Suppressor macrophage (primary cell): ENCODE measurements at regions not wholly inside any gene's neighbourhood (a gene's known extent, or its start where the extent isn't known, plus 50 kb on each side); places are given as distances from the start of the nearest gene placed in this dataset.

ENCODE experiments used
- DNase-seq, 4 experiments: peaks; one replicate each; pipeline ENCODE4 v3.0.0-alpha.2; 2020 to 2022

DNA sequence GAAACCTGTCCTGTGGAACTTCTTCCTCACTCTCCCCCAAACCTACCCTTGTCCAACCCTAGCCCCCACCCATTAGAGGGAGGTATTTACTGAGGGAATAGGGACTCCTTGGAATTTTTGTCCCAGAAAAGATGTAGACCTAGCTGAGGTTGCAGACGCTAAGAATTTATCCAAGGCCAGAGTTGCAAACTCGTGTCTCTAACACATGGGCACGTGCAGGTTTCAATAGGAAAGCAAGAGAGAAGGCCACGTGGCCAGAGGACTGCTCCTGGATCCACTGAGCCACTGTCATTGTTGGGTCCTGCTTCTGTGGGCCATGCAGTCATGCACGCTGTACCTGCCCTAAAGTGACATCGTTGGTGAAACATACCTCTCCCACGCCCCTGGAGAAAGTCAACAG, 243.4 kb upstream of the KCNG1 start:
- DNase-seq = no peak

DNA sequence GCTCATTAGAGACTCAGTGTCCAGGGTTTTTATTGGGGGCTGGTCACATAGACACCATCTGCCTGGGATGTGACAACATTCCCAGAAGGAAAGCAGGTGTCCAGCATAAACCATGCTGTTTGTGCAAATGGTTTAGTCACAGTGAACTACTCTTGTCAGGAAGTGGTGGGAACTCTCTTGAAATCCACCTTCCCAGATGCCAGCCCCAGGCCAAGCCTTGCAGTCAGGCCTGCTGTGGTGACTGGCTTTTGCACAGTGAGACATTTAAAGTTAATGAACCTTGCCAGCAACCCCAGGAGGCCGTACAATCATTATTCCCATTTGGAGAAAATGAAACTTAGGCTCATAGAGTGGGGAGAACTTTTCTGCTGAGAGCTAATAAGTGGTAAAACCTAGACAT, 242.5 kb upstream of the KCNG1 start:
- DNase-seq = no peak

DNA sequence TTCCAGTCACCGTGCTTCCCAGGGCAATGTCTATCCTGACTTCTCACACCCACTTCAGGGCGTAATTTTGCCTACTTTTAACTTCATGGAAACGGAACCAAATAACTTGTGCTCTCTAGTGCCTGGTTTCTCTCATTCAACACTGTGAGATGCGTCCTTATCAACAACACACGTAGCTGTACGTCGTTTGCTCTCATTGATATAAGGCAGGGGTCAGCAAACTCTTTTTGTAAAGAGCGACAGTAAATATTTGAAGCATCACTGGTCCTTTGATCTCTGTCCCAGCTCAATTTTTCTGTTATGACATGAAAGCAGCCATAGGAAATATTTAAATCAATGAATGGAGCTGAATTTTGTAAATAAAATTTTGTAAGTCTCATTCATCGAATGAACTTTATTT, 239.3 kb upstream of the KCNG1 start:
- DNase-seq = no peak

DNA sequence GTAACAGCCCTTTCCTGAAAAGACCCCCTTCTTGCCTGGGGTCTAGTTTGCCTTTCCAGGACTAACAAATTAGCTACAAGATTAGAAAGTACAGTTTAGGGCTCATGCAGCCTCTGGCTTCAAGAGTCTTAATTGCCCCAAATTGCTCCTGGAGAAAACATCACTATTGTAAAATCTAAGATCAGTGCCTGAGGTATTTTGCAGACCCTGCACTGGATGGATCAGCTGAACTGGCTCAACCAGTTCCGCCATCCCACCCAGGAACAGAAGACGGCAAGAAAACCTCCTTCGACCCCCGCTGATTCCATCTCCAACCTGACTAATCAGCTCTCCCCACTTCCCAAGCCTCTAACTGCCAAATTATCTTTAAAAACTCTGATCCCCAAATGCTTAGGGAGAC, 236.5 kb upstream of the KCNG1 start:
- no peak for DNase-seq

DNA sequence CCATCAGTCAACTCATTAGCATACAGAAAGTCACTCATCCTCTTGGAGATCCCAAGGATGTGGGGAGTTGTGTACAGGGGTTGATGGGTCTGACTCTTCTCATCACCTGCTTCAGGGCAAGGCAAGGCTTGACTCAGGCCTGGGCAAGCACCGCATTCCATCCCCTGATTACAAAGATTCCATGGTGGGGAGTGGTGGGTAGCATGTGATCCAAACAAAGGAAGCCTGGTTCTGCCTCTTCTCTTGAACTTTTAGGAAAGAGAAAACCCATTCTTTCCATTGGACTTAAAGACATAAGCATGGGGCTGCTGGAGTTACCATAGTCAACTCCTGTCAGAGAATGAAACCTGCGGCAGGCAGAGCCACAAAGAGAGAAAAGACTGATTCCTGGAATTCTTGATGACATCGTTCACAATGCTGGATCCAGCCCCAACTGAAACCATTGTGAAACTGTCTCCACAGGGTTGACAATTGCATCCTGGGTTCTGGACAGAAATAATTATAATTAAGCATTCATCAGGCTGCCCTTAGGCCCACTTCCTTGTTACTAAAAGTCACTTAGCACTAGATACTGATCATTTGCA, 235.8 kb upstream of the KCNG1 start:
- DNase-seq = no peak

DNA sequence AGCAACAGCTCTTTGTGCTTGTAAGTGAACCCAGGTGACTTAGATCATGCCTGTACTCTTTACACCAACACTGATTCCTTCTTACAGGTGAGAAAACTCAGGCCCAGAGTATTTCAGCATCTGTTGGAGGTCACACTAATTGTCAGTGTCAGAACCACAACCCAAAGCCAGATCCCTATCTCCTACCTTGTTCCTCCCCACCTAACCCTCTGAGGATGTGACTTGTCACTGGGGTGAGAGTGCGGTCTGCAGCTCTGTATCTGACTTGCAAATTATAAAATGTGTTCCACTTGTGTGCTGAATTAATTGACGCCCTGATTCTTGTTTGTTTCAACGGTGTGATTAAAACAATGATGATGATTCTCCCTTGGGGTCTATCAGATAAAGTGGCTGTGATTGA, 232.5 kb upstream of the KCNG1 start:
- no peak for DNase-seq

DNA sequence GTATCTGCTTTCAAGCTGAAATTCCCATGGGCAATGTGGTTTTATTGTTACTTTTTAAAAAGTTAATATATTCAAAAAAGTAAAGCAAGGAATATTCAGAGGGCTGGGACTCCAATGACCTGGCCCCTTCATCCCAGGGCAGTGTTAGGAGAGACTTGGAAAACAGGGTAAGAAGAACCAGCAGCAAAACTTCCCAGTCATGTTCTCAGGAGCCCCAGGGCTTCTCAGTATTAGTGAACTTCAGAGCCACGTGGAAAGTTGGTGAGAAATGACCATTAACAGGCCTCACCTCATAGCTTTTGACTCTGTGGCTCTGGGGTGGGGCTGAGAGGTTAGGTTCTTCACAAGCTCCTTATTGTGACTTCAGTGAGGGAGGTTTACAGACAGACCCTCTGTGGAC, 230.4 kb upstream of the KCNG1 start:
- DNase-seq = no peak

DNA sequence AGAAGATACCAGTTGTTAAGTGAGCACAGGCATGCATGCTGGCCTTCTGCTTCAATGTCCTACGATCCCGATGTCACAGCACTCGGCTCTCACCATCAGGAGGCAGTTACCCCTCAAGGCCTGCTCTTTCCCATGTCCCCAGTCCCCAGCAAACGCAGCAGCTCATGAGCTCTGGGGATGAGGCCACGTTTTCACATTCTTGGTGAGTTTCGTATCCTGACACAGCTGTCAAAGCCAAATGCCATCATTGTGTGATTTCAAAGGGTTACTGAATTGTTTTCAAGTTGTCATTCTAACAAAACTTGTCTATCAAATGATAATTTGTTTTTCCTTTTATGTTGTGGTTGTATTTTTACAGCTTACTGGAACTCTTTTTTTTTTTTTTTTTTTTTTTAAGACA, 226.9 kb upstream of the KCNG1 start:
- no peak for DNase-seq

DNA sequence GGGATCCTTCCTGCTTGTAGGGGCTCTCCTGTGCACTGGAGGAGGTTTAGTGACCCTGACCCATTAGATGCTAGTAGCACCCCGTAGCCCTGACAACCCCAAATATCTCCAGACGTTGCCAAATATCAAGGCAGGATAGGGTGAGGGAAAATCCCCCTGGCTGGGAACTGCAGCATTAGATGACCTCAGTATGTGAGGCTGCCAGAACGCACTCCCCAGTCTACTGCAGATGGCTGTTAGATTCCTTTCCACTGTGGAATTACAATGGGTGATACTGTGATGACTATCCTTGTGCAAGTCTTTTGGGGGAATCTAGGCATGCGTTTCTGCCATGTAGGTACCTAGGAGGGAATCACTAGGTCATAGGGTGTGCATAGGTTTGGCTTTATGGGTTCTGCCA, 226.3 kb upstream of the KCNG1 start:
- DNase-seq = no peak

DNA sequence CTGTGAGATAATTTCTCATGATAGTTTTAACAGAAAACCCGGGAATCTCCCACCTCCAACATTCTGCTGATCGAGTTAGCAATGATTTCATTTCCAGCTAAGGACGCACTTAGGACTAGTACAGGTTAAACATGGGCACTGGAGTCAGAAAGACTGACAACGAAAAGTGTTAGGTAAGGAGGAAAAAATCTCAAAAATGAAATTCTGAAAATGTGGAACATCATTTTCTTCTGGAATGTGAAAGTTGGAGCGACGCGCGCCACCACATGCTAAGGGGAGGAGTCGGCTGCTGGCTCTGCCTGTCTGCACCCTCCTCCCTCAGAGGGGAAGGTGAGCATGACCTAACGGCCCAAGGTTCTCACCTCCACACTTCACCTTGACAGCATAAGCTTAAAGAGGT, 221.6 kb upstream of the KCNG1 start:
- DNase-seq = no peak

DNA sequence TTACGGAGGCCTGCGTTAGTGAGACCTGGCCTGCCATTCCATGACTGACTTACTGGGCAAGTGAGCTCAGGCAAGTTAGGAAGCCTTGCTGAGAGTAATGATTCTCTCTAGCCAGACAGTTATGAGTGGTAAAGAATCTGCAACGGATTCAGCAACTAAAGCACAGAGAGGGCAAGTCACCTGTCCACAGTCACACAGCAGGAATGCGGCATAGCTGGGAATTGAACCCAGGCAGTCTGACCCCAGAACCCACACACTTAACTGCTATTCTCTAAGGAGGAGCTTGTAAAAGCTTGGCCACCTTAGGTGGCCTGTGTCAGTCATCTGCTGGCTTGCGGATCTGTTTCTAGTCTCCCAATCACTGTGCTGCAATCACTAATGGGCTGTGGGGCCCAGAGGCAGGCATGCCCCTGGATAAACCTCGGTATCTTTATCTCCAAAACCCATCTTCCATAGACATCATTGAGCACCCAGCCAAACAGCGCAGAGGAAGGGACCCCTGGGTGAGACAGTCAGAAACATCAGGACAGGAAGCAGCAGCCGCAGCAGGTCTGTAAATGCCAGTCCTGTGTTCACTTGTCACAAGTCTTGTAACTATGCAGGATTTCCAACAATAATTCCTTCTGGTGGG, 215.9 kb upstream of the KCNG1 start:
- DNase-seq = no peak

DNA sequence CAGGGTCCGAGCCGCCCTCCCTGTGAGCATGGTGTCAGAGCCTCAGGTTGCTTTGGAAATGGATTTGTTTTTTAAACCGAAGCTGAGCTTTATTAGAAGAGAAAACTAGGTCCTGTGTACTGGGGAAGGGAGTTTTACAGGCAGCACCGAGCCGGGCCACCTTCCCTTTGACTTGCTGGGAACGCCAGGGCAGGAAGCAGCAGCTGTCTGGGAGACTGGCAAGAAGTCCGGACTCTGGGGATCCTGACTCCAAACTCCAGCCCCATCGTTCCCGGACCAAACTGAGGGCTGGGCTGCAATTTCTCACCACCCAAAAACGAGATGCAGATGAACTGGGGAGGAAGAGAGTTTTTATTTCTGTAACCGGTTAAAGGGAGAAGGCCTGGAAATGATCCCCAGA, 214.9 kb upstream of the KCNG1 start:
- DNase-seq = no peak

DNA sequence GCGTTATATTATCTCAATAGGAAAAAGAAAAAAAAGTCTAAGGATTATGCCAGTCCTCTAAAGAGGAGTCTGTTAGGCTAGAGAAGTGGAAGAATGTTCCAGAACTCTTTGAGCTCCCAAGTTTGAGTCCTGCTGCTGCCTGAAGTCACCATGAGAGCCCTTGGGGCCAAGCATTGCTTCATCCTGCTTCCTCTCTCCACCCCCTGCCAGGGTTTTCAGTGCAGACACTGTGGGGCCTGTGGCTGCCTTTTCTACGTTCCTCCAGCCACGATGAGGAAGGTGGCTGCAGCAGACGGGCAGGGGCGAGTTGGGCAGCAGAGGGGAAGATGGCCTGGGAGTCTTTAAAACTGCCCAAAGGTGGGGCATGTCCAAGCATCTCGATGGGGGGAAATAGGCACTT, 214.4 kb upstream of the KCNG1 start:
- peak; percentile 30 to 71 (median 54) for DNase-seq

DNA sequence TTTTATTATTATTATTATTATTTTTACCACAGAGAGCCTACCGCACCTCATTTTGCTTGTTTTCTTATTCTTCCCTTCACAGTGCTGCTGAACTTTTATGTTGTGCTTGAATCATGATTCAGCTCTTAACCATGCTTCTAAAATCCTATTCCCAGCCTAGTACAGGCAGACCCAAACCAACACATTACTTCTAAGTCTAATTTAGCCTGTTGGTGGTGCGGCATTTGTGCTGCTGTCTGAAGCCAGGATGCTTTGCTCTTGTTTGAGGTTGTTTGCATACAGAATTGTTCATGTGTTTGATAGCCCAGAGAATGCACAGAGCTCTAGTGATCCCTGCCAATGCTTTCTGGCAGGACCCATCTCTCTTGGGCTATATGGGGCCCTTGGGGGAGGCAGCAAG, 213.5 kb upstream of the KCNG1 start:
- no peak for DNase-seq

DNA sequence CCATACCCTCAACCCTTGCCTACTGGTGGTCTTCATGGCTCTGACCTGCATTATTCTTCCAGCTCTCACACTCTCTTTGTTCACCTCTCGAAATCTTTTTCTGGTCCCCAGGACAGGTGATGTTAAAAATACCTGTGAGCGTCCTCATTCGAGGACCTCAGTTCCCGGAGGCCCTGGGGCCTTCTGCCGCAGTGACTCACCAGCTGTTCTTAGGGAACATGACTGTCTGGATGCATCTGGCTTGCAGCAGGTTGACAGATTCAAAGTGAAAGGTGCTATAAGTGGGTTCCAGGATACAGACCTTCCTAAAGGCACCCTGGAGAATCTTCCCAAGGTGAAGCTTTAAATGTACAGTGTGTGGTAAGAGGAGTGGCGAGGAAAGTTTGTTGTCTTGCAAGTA, 210.4 kb upstream of the KCNG1 start:
- DNase-seq = no peak

DNA sequence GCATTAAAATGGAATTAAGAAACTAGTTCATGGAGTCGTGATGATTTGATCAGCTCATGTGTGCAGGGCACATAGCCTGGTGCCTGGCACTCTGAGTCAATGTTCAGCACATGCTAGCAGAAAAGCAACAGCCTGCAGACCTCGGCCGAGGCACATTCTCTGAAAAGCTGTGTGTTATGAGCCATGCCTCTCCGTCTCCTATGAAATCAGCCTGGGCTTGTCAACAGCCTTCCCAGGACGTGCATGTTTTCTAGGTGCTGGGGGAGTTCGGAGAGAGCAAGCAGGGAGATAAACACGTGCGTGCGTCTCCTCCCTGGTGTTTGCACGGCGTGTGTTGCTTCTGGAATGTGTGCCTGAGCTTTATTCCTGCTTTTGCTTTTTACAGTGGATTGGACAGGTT, 207.8 kb upstream of the KCNG1 start:
- DNase-seq = no peak

DNA sequence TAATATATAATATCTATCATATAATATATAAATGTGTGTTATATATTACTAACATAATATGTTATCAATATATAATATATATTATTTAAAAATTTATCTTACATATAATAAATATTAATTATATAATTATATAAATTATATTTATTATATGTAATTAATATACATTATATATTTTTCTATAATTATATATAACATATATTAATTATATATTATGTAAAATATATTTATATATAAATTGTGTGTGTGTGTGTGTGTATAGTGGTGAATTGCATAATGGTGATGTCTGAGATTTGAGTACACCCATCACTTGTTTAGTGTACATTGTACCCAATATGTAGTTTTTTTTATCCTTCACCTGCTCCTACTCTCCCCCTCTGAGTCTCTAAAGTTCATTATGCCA, 205.9 kb upstream of the KCNG1 start:
- DNase-seq = no peak

DNA sequence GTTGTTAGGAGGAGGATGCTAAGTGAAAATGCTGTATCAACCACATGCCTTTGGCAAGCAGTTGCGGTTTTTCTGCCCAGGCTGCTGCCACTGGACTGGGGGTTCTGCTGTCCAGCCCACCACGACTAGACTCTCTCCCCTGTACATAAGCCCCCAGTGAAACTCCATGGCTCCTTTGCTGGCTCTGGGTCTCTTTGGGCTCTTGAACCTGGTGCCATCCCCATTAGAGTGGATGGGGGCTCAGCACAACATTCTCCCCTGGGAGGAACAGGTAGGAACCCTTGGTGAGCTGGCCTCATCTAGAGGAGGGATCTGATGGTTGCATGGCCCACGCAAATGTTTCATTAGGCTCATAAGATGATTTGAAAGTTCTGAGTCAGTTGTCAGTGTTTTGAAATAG, 204.8 kb upstream of the KCNG1 start:
- no peak for DNase-seq

DNA sequence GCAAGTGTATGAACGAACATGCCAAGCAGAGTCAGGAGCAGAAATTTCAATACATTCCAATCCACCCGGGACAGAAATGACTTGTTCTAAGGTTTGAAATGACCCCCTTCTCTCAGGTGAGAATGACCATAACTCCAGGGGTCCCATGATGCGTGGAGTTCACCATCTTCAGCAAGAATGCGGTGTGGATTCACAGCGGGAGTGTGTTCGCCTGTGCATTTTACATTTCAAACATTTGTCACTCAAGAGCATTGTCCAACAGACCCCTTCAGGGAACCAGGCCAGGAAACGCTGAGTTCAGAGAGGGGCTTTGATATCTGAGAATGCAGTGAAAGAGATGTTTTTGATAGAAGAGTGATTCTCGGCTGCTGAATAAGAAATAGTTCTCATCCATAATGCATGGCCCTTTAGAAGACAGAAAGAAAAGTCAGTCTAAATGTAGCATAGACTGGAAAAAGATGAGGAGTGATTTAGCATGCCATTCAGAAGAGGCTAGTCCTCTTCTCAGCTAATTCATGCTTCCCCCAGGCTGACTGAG, 200.3 kb upstream of the KCNG1 start:
- no peak for DNase-seq

DNA sequence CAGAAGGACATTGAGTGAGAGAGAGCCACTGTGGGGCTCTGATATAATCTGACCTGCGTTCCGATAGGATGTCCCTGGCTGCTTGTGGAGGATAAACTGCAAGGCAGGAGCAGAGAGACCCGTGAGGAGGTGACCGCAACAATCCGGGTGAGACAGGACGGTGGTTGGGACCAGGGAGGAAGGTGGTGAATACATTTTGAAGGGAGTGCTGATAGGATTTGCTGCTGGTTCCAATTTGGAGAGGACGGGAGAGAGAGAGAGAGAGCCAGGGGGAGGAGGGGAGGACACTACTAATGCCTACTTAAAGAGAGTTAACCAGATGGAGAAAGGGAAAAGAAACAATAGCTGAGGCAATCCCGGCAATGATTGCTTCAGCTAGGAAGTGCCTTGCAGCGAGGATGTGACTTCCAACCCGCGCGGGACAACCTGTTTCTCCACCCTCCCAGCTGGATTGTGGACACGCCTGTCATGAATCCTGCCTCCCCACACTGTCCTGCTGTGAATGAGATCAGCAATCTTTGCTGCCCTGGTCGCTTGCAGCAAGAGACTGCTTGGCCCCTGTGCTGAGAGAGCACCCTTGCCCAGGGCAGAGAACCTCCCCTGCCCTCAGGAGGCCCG, 199.0 kb upstream of the KCNG1 start:
- DNase-seq = peak; percentile 36 to 77 (median 63)

DNA sequence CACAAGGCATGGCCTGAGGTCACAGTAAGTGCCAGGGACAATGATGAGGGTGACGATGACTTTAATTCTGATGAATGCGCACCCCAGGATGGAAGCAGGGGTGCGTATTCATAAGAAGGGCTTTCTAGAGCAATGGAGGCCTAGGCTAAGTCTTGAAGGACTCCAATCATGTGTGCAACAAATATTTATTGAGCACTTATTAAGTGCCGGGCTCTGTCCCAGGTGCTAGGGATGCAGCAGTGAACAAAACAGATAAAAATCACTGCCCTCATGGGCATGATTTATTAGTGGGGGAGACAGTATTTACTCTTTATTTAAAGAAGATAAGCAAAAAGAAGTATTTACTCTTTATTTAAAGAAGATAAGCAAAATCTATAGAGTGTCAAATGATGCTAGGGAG, 198.2 kb upstream of the KCNG1 start:
- DNase-seq = no peak

DNA sequence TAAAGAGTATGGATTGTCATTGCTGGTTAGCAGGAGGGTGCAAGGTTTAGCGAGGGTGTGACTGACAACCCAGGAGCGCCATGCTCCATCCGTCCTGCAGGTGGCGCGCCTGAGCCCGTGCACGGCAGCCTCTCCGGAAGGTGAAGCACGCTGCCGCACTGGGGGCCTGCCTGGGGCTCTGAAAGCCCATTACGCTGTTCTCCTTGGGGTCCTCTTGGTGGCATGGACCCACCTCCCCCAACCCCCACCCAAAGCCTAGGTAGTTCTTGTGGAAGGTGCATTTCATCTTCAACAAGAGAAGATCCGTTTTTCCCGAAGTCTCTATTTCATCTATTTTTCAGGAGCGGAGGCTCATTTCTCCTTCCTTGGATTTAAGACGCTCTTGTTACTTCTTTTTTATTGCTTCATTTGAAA, 197.4 kb upstream of the KCNG1 start:
- DNase-seq = peak; percentile 42 to 71 (median 58)

DNA sequence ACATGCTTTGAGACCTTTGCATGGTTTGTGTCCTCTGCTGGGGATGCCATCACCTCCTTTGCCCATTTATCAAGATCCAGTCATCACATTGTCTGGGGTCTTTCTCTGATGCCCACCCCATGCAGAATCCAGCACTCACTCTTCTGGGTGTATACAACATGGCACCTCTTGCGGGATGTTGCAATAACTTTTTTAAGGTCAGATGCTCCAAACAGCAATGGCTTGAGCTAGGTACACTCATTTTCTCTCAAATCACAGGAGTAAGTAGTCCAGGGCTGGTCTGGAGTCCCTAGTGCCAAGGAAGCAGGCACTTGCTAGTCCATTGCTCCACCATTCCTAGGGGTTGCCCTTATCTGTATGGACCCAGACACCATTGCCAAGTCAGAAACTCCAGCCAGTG, 196.6 kb upstream of the KCNG1 start:
- no peak for DNase-seq

DNA sequence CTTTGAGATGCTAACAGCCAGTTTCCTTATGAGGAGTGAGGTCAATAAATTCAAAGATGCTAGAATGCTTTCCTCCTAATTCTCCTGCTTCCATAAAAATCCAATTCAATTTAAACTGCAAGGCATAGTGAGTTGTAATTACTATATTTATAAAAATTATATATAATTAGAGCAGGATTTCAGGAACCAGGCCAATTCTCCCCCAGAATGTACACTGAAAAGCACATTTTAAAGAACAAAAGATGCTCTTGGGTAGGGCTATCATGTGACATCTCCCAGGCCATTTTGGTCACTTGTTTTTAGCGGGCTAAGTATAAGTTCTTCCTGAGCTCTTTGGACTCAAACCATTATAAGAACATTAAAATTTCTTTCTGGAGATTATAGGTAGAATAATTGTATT, 195.7 kb upstream of the KCNG1 start:
- DNase-seq = no peak
